Suprapubic skin (tissue), 3 donors: ENCODE measurements at regions not wholly inside any gene's neighbourhood (a gene's known extent, or its start where the extent isn't known, plus 50 kb on each side); places are given as distances from the start of the nearest gene placed in this dataset.
"Not testable (repeated sequence)": the region's sequence is repeated elsewhere in the genome, so short reads cannot be mapped to it uniquely, and the experiment has no call there.

Source experiments
- POLR2AphosphoS5 ChIP-seq, 3 donors: sonication (generic); formaldehyde crosslinking; IDR thresholded peaks; one replicate each; pipeline ENCODE4 v1.6.1; 2017; ENCODE audit warnings: antibody characterized with exemption in 3 of 3
- TF ChIP-seq, protein P1 (sequence below), 2 donors: fragments of 200-600 bp in 1 of 2; fragments of 450-650 bp in 1 of 2; sonication (generic) in 1 of 2; IDR thresholded peaks; one replicate each; pipeline ENCODE4 v1.5.1; 2016 to 2019; ENCODE audit warnings: antibody characterized with exemption in 2 of 2, mild to moderate bottlenecking in 1 of 2, moderate library complexity in 1 of 2

DNA sequence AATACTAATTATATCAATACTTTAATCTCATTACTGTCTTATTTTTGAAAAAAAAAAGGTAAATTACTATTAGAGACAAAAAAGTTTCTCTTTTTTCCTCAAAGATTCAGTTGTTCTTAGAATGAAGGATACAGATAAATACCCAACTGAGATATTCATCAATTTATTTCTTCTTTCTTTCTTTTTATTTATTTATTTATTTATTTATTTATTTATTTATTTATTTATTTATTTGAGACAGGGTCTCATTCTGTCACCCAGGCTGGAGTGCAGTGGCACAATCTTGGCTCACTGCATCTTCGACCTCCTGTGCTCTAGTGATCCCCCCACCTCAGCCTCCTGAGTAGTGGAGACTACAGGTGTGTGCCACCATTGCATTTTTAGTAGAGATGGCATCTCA is 1098.6 kb downstream of the GATA3 start:
- TF ChIP-seq, protein P1, sequence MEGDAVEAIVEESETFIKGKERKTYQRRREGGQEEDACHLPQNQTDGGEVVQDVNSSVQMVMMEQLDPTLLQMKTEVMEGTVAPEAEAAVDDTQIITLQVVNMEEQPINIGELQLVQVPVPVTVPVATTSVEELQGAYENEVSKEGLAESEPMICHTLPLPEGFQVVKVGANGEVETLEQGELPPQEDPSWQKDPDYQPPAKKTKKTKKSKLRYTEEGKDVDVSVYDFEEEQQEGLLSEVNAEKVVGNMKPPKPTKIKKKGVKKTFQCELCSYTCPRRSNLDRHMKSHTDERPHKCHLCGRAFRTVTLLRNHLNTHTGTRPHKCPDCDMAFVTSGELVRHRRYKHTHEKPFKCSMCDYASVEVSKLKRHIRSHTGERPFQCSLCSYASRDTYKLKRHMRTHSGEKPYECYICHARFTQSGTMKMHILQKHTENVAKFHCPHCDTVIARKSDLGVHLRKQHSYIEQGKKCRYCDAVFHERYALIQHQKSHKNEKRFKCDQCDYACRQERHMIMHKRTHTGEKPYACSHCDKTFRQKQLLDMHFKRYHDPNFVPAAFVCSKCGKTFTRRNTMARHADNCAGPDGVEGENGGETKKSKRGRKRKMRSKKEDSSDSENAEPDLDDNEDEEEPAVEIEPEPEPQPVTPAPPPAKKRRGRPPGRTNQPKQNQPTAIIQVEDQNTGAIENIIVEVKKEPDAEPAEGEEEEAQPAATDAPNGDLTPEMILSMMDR (IDR thresholded peaks at IDR 0.05): not testable (repeated sequence)
- TF ChIP-seq POLR2AphosphoS5 (IDR thresholded peaks at IDR 0.05): not testable (repeated sequence)
